Ecto neural progenitor cell (in vitro differentiated cells): ENCODE measurements at regions not wholly inside any gene's neighbourhood (a gene's known extent, or its start where the extent isn't known, plus 50 kb on each side); places are given as distances from the start of the nearest gene placed in this dataset.
"Not testable (repeated sequence)": the region's sequence is repeated elsewhere in the genome, so short reads cannot be mapped to it uniquely, and the experiment has no call there.

Source experiments
- DNase-seq: peaks from one replicate; pipeline ENCODE4 v3.0.0-alpha.2; 2018; ENCODE audit warnings: low spot score

DNA sequence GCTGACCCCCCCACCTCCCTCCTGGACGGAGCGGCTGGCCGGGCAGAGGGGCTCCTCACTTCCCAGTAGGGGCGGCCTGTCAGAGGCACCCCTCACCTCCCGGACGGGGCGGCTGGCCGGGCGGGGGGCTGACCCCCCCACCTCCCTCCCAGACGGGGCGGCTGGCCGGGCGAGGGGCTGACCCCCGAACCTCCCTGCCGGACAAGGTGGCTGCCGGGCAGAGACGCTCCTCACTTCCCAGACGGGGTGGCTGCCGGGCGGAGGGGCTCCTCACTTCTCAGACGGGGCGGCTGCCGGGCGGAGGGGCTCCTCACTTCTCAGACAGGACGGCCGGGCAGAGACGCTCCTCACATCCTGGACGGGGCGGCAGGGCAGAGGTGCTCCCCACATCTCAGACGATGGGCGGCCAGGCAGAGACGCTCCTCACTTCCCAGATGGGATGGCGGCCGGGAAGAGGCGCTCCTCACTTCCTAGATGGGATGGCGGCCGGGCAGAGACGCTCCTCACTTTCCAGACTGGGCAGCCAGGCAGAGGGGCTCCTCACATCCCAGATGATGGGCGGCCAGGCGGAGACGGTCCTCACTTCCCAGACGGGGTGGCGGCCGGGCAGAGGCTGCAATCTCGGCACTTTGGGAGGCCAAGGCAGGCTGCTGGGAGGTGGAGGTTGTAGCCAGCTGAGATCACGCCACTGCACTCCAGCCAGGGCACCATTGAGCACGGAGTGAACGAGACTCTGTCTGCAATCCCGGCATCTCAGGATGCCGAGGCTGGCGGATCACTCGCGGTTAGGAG, 66.2 kb upstream of the PAPPA2 start:
- DNase-seq, result not testable (repeated sequence)

DNA sequence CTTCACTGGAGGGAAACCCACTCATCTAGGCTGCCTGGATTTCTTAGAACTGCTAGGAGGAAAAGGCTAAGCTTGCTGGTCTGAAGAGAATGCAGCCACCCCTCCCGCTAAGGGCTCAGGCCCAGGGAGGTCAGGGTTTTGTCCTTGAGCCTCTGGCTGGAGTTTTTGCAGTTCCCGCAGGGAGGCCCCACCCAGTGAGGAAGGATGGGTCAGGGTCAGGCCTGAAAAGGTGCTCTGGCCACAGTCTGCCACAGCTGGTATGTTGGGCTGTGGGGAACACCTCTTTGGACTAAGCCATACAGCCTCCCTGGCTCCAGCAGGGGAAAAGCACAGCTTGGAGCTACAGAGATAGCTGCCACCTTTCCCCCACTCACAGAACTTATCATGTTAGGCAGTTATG, 71.4 kb upstream of the PAPPA2 start:
- no peak for DNase-seq

DNA sequence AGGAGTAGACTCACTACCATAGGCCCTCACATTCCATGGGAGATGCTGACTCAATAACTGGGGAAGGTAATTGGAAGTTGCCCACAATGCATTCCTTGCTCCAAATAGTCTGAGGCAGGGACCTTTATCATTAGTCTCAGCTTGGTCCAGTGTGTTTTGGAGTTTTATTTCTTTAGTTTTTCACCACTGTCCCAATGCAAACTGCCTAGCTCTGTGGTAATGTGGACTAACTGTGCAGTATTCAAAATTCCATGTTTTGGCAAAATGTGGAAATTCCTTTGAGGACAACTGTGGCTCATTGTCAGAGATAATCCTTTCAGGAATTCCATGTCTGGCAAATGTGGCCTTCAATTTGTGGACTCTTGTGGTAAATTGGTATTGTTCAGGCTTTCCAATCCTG, 78.1 kb upstream of the PAPPA2 start:
- no peak for DNase-seq

DNA sequence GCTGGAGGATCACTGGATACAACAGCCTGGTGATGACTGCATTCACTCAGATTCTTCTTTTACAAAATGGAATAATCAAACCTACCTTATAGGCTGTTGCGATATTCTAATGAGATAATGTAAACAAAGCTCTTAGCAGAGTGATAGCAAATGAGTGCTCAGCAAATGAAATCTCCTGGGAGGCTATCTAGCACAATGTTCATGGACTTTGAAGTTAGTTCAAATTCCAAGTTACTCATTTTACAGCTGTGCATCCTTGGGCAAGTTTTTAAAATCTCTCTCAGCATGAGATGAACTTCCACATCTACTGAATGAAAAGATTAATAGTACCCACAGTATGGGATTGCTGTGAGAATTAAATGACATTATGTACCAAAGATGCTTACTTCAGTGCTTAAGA, 80.8 kb upstream of the PAPPA2 start:
- no peak for DNase-seq

DNA sequence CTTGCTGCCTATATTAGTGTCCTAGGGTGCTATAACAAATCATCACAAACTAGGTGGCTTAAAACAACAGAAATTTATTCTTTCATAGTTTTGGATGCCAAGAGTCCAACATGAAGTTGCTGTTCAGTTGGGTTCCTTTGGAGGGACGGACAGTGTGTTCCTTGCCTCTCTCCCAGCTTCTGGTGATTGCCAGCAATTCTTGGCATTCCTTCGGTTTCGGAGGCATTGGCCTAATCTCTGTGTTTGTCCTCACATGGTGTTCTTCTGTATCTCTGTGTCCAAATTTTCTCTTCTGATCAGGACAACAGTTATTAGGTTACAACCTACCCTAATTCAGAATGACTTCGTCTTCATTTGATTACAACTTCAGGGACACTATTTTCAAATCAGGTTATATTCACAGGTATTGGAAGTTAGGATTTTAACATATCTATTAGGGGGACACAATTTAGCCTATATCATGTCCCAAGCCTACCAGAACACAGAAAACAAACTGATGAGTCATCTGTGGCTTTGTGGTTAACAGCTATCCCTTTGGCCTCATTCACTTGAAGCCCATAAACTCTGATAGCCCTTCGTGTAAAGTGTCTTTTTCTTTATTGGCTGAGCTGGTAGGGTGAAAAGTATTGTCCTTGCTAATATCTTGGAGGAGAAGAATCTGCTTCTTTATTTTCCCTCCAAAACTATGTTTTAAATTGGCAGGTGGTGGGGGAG, 83.2 kb upstream of the PAPPA2 start:
- no peak for DNase-seq

DNA sequence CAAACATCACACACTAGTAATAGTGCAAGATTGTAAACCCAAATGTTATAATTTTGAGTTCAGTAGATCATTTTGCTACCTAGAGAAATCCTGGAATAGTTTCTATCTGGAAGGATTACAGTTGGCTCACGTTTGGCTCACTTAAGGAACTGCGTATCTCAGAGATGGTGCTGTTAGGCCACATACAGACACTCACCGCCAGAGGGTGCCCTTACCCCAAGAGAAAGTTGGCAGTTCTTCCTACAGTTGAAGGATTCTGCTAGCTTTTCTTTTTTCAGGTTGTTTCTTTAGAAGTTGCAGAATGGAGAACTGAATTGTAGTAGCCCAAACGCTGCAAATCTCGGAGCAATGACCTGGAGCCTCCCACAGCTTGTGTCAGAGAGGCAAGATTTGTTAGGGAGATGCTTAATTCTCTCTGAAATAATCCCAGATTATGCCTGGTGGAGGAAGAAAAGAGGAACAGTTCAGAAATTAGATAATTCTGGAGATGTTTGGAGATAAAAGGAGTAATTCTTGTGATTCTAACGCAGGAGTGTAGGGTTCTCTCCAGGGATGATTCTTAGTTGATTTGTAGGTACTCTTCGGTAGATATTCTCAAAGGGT, 87.9 kb upstream of the PAPPA2 start:
- DNase-seq, result peak; percentile 78

DNA sequence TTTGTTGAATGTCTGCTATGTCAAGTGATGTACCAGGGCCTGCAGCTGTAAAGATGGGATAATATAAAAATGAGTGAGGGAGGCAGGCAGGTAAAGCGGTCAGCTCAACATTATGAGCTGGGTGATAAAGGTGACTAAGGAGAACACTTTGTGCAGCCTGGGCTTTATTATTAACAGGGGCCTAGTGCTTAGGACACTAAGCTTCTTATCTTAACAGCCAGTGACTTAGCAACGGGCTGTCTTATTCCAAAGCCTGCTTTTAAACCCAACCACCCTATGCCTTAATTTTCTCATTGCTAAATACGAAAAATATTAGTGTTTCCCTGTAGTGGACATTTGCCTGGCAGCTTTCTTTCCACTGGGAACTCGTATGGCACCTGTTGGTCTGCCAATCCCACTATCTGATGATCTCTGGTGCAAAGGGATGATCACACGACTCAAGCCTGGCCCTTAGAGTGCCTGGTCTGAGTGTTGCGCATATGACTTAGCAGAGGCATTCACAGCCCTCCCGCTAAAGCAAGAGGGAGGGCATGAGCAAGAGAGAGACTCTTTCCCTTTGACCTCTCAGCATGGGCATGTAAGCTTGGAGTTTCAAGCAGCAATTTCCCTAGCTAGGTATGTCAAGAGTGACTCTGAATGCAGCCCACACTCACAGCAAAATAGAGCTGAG, 98.6 kb upstream of the PAPPA2 start:
- DNase-seq, result peak; percentile 46

DNA sequence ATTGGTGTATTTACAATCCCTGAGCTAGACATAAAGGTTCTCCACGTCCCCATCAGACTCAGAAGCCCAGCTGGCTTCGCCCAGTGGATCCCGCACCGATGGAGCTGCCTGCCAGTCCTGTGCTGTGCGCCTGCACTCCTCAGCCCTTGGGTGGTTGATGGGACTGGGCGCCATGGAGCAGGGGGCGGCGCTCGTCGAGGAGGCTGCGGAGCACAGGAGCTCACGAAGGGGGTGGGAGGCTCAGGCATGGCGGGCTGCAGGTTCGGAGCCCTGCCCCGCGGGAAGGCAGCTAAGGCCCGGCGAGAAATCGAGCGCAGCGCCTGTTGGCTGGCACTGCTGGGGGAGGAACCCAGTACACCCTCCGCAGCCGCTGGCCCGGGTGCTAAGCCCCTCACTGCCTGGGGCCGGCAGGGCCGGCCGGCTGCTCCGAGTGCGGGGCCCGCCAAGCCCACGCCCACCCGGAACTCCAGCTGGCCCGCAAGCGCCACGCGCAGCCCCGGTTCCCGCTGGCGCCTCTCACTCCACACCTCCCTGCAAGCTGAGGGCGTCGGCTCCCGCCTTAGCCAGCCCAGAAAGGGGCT, 113.8 kb upstream of the PAPPA2 start:
- not testable (repeated sequence) for DNase-seq

DNA sequence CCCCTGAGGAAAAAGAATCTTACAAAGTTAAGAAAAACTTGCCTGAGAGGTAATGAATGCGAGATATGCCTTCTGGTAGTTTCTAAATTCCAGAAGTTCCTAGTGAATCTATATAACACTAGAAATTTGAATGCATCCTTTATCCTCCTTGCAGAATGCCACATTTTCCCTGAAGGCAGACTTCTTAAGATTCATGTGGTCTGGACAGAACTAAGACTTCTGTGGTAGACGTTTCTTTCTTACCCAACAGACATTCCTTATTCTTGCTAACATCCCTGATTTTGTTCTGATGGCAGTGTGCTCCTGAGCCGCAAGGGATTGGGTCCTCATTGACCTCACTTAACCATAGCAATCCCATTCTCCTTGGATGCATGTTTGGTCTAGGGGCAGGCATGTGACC, 121.3 kb upstream of the PAPPA2 start:
- DNase-seq, result no peak

DNA sequence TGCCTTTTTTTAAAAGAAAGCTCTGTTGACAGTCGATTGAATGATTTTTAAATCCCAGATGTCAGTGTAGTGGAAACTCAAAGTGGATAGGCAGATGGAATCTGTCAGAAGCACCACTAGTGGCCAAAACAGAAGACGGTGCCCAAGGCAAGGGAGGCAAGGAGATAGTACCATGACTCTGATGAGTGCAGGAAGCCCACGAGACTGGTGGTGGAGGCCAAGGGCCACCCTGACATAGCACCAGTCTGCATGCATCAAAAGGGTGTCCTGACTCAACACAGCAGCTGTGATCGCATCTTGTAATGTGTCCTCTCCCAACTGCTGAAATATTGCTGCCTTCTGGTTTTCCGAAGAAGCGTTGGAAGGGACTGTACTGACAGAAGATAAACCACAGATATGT, 124.1 kb upstream of the PAPPA2 start:
- no peak for DNase-seq

DNA sequence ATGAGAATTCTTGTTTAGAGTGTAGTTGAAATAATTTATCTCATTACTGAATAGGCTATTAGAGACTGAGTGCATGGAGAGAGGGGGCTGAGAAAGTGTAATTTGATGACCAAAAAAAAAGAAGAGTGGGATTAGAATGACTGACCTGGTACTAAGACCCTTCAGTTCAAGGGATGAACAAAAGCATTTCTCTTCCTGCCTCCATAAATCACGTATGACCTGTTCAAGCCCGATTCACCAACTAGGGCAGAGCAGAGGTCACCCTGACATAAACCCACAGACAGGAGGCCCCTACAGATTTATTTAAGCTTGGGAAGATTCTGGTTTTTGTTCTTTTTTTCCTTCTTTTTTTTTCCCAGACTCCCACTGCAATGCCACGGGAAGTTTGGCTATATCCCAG, 123.7 kb upstream of the COP1 start:
- DNase-seq, result no peak

DNA sequence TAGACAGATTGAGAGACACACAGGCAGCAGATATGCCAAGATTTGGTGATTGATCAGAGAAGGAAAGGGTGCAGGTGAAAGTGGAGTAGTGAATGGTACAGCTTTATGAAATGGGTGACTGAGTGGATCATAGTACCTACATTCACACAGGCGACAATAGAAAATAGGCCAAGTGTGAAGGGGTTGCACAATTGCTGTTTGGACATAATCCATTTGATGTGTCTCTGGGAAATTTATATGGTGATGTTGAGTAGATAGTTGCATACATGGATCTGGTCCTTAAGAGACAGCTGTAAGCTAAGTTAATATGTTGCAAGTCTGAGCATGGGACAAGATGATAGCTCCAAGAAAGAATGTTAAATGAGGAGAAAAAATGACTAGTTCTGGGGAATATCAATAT, 118.6 kb upstream of the COP1 start:
- DNase-seq, result no peak

DNA sequence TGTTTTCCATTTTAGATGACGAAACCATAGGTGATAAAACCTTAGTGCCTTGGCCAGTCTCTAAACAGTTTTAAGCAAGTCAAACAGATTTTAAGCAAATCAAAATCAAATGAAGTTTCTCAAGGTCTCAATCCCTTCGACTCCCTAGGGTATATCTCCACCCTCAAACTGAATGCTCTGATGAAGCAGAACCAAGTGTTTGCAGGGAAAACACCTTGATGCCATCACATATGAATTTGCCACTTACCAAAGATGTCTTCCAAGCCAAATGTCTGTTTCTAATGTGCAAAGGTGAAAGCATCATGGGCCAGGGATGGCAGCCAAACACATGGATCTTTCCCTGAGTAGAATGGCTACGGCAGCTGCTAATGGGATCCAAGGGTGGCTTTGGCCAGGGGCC, 116.4 kb upstream of the COP1 start:
- DNase-seq, result no peak

DNA sequence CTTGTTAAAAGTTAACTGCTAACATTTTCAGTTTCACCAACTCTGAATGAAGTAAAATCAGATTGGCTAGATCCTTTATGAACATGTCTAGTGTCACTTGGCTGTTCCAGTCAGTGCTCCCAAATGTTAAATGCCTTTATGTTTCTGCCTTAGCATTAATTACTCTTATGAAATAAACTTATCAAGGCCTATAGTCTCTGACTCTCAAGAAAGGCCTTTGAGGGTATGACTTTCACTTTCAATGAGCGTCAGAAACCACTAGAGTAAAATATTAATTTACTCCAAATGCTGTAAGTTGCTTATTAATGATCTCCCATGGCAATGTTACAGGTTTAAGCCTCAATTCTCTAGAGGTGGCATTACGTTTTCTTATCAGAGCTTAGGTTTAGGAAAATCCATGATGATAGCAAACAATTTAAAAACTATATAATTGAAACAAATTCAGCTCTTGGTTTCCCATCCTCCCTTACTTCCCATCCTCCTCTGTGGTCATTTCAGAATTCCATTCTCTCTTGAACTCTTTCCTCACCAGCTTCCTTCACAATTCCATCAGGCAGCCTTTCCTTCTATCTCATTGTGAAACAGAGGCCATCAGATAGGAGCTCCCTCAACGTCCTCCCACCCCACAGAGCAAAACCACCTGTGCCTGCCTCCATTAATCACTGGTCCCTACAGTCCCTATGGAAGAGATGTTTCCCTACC, 108.6 kb upstream of the COP1 start:
- no peak for DNase-seq

DNA sequence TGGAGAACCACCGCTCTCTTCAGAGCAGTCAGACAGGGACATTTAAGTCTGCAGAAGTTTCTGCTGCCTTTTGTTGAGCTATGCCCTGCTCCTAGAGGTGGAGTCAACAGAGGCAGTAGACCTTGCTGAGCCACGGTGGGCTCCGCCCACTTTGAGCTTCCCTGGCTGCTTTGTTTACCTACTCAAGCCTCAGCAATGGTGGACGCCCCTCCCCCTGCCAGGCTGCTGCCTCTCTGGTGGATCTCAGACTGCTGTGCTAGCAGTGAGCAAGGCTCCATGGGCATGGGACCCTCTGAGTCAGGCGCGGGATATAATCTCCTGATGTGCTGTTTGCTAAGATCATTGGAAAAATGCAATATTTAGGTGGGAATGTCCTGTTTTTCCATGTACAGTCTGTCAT, 89.5 kb upstream of the COP1 start:
- DNase-seq, result not testable (repeated sequence)

DNA sequence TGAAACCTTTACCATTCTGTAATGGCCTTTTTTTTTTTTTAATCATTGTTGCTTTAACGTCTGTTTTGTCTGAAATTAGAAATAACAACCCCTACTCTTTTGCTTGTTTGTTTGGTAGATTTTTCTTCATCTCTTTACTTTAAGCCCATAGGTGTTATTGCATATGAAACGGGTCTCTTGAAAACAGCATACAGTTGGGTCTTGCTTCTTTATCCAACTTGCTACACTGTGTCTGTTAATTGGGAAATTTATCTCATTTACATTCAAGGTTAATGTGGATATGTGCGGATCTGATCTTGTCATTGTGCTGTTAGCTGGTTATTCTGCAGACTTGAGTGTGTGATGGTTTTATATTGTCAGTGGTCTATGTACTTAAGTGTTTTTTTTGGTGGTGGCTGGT, 78.9 kb upstream of the COP1 start:
- DNase-seq, result no peak

DNA sequence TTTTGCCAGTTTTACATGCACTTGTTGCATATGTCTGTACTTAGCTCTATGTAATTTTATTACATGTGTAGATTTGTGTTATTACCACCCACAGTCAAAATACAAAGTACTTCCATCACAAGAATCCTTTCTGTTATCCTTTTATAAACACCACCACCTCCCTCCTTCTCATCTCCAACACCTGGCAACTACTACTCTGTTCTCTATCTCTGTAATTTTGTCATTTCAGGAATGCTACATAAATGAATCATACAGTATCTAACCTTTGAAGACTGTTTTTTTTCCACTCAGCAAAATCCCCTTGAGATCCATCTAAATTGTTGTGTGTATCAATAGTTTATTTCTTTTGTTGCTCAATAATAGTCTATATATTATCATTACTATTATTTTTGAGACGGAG, 64.5 kb upstream of the COP1 start:
- no peak for DNase-seq
